GM18511 (cell line): ENCODE measurements at regions not wholly inside any gene's neighbourhood (a gene's known extent, or its start where the extent isn't known, plus 50 kb on each side); places are given as distances from the start of the nearest gene placed in this dataset.

ENCODE experiments used
- ATAC-seq: cut with Tn5 transposase; IDR thresholded peaks from one replicate; pipeline ENCODE4 v1.9.1; 2021; ENCODE audit warnings: mild to moderate bottlenecking, moderate library complexity; ENCODE audit not compliant: unreplicated experiment

DNA sequence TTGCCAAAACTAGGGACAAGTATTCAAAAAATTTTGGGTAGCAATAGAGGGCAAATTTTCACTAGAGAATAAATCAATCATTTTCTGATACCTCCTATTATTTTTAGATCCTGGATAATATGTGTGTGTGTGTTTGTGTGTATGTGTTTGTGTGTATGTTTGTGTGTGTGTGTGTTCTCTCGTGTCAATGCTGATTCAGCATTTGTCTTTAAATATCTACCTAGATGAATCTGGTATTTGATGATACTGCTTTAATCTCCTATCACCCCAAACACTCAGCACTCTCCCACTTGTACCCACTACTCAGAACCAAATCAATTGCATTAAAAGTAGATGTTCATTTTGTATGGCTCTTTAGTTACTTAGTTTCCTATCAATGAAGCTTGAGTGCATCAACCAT, 101.3 kb upstream of the NPFFR2 start:
- ATAC-seq, result no peak

GRCh38 chr4:71932941-71933340, 98.9 kb upstream of the NPFFR2 start:
- ATAC-seq, result no peak

GRCh38 chr4:71938776-71939175, 93.0 kb upstream of the NPFFR2 start:
- ATAC-seq, result no peak

DNA sequence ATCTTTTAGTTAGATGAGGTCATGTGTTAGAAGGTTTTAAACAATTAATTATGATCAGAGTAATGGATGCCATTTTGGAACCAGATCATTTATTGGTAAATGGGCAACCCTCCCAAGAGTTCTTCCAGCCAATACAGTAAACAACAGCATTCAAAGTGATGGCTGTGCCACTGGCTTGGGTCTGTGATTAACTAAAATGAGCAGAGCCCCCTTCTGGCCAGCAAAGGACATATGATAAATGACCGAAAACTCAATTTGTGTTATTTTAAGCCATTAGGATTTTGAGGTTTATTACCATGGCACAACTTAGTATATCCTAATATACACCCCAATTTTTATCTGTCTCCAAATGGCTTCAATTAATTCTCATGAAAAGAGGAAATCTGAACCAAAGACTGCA, 90.8 kb upstream of the NPFFR2 start:
- no peak for ATAC-seq

DNA sequence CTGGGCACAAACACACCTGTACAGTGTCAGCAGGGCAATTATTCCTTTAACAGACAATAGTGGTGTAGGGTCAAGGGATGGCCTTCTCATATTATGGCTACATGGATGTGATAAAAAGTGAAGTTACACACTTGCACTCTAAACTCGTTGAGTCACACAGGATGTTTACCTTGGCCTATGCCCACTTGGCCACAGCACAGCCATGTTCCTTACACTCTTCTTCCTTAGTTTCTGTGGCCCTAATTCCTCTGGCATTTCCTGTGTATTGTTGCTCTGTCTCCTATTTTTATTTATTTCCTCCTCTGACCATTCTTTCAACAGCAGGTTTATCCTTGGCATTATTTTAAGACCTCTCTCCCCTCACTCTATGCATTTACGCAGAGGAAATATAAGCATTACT, 86.8 kb upstream of the NPFFR2 start:
- no peak for ATAC-seq

- ATAC-seq, result peak; percentile 77
Observed at GRCh38 chr4:71945791-71946190, 86.0 kb upstream of the NPFFR2 start.

DNA sequence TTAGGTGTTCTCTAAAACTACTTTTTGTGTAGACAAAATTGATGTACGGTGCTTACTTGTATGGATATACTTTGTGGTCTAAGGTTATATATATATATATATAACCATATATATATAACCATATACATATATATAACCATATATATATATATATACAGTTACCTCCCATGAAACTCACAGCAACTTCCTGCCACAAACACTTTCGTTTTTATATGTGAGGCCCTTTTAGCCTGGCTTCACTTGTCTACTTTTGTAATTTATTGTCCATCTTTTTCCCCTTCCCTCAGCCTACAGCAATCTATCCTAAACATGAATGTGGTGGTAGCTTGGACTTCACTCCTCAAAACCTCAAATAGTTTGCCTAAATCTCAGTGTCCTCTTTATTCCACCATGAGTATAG, 72.8 kb upstream of the NPFFR2 start:
- no peak for ATAC-seq

- no peak for ATAC-seq
Observed at GRCh38 chr4:71962622-71963264, 69.1 kb upstream of the NPFFR2 start.

DNA sequence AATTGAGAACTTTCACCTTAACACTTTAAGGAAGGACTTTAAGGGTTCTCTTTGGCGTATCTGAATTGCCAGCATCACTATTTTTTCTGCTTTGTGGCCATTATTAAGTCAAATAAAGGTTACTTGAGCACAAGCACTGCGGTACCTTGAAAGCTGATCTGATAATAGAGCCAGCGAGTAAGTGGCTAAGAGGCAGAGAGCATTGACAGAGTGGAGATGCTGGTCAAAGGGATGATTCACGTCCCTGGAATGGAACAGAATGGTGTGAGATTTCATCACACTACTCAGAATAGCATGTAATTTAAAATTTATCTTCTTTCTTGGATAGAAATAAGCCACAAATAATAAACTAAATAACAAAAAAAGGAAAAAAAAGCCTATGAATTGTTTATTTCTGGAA, 57.1 kb upstream of the NPFFR2 start:
- no peak for ATAC-seq

DNA sequence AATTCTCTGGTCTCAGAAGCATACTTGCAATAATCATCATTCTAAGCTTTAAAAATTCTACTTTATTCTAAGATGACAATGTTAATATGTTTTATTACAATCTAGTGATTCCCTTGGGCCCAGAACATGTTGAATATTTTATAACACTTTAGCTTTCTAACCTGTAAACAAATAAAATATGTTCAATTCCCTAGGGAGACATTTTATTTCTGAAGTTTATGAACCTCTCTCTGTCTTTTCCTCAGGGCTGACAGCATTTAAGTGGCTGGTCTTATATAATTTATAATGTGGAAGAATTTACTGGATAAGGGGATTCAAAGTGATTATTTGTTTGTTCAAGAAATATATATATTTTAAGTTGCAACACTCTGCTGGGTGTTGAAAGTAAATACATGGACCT, 55.3 kb upstream of the NPFFR2 start:
- no peak for ATAC-seq

DNA sequence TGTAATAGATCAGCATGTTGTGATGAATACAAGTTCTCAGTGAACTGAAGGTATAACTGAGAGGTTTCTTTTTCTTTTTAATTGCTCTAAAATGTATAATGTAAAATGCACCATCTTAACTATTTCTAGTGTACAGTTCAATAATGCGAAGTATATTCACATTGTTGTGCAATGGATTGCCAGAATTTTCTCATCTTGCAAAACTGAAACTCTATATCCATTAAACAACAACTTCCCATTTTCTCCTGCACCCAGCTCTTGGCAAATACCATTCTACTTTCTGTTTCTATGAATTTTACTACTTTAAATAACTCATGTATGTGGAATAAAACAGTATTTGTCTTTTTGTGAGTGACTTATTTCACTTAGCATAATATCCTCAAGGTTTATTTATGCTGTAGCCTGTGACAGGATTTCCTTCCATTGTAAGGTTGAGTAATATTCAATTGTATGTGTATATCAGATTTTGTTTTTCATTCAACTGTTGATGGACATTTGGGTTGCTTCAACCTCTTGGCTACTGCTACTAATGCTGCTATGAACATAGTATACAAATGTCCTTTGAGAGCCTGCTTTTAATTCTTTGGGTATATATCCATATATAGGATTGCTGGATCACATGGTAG, 53.5 kb upstream of the NPFFR2 start:
- no peak for ATAC-seq

DNA sequence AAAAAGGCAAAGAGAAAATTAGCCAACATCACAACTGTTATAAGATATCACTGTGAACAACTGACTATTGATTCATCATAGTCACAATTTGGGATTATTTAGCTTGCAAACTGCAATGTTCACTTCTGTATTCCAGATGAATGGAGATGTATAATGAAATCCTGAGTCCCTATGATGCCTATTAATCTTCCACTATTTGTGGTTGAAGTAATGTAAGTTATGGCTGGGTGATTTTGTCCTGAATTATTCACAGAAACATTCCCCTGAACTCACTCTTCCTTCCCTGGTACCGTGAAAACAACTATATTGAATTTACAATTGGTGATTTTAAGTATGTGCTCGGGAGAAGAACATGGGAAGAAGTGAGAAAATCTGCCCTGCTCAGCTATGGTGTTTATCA, 50.8 kb upstream of the NPFFR2 start:
- ATAC-seq, result no peak
